ENCODE measurements at regions not wholly inside any gene's neighbourhood (a gene's known extent, or its start where the extent isn't known, plus 50 kb on each side); places are given as distances from the start of the nearest gene placed in this dataset.

DNA sequence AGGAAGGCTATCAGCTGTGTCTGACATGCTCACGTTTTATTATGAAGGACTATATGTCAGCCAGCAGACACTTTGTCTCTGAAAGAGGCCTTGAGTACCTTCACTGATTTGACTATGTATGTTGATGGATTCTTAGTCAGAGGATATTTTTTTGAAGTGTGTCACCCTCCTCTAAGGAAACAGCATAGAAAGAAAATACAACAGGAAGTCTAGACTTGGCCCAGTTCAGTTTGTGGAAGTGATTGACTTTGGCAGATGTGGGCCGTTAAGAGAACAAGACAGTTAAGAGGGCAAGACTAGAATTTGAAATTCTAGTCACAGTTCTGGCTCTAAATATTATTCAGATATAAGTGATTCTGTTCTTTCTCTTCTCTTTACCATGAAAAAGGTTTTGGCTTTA lies 471.5 kb downstream of the CDH8 start:
- H3K36me3 ChIP-seq (ENCODE audit: low read depth, missing control alignments), result no peaks in the 10 kb centered on the region
- 43 to 59% methylated on average over 2 of the region's 2 CpGs for WGBS, 2 donors
- no peaks in the 10 kb centered on the region for H3K27me3 ChIP-seq
- no peak for TF ChIP-seq POLR2A (IDR thresholded peaks at IDR 0.05)
- TF ChIP-seq, protein P1, sequence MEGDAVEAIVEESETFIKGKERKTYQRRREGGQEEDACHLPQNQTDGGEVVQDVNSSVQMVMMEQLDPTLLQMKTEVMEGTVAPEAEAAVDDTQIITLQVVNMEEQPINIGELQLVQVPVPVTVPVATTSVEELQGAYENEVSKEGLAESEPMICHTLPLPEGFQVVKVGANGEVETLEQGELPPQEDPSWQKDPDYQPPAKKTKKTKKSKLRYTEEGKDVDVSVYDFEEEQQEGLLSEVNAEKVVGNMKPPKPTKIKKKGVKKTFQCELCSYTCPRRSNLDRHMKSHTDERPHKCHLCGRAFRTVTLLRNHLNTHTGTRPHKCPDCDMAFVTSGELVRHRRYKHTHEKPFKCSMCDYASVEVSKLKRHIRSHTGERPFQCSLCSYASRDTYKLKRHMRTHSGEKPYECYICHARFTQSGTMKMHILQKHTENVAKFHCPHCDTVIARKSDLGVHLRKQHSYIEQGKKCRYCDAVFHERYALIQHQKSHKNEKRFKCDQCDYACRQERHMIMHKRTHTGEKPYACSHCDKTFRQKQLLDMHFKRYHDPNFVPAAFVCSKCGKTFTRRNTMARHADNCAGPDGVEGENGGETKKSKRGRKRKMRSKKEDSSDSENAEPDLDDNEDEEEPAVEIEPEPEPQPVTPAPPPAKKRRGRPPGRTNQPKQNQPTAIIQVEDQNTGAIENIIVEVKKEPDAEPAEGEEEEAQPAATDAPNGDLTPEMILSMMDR (IDR thresholded peaks at IDR 0.05), result no peak
- H3K4me1 ChIP-seq, result no peaks in the 10 kb centered on the region
- intact Hi-C loops (cut with DNase I; ENCODE audit: low total_unique reads), result no loop called here
- H3K9me3 ChIP-seq, result no peaks in the 10 kb centered on the region
- H3K4me3 ChIP-seq, result no peak overlapping the region
- H3K27ac ChIP-seq, result no peak overlapping the region
- no peak for DNase-seq

DNA sequence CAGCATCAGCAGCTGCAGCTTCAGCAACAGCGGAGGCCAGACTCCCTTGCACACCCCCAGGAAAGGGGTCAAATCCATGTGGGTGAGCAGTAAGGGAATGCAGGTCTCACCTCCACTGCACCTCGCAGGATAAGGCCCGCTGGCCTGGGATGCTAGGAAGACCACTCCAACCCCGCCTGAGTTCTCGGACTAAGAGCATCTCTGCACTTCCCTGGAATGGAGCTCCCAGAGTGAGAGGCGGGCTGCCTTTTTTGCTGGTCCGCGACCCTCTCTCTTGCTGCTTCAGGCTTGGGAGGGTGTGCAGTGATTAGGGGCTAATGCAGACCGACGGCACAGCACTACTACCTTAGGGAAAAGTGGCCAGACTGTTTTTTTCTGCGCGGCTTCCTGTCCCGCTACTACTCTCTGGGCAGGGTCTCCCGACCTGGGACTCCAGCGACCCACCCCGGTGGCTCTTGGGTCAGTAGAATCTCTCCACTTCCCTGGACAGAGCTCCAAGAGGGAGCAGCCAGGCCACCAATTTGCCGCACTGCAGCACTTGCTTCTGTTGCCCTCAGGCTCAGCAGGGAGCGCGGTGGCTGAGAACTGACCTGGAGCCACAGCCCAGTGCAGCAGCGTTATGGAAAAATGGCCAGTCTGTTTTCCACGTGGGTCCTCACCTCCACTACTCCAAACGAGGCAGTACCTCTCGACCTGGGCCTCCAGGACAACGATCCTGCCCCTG lies 480.4 kb downstream of the CDH8 start:
- Histone ChIP-seq H3K4me3 (no peak overlapping the region), H3K36me3 (ENCODE audit: low read depth, missing control alignments) (no peaks in the 10 kb centered on the region), H3K27ac (no peak overlapping the region), H3K27me3 (no peaks in the 10 kb centered on the region), H3K9me3 (no peaks in the 10 kb centered on the region), H3K4me1 (no peaks in the 10 kb centered on the region)
- no peak for DNase-seq
- intact Hi-C loops (cut with DNase I; ENCODE audit: low total_unique reads), result no loop called here
- WGBS, 2 donors, result 64 to 76% methylated on average over 10 to 24 of the region's 24 CpGs
- TF ChIP-seq, protein P1 (IDR thresholded peaks at IDR 0.05), result no peak
- TF ChIP-seq POLR2A (IDR thresholded peaks at IDR 0.05), result no peak

- no peaks in the 10 kb centered on the region for H3K27me3 ChIP-seq
- no peak overlapping the region for H3K27ac ChIP-seq
- DNase-seq, result no peak
- 22 to 34% methylated on average over 2 of the region's 2 CpGs for WGBS, 2 donors
- intact Hi-C loops (cut with DNase I; ENCODE audit: low total_unique reads), result no loop called here
- no peaks in the 10 kb centered on the region for H3K36me3 ChIP-seq (ENCODE audit: low read depth, missing control alignments)
- H3K4me1 ChIP-seq, result no peaks in the 10 kb centered on the region
- no peak overlapping the region for H3K4me3 ChIP-seq
- no peaks in the 10 kb centered on the region for H3K9me3 ChIP-seq
- TF ChIP-seq POLR2A (IDR thresholded peaks at IDR 0.05), result no peak
- TF ChIP-seq, protein P1 (IDR thresholded peaks at IDR 0.05), result no peak
These were observed 486.9 kb downstream of the CDH8 start for GRCh38 chr16:61549327-61549726.

DNA sequence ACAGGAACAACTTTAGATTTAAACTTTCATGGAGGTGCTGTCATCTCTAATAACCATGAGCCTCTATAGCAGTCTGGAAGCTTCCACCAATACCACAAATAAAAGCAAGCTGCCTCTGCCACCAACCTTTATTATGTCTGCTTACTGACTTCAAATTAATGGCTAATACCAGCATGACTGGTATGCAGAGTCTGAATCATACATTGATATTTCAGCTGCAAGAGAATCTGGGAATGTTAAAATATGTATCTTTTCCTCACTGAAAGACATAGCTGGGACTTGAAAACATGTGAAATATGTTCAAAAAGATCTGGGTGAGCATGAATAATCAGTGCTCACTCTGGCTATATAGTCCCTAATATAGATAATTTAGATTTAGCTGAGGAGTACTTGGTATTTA lies 488.6 kb downstream of the CDH8 start:
- Histone ChIP-seq H3K36me3 (ENCODE audit: low read depth, missing control alignments) (no peaks in the 10 kb centered on the region), H3K9me3 (no peaks in the 10 kb centered on the region), H3K4me1 (no peaks in the 10 kb centered on the region), H3K27ac (no peak overlapping the region), H3K27me3 (no peaks in the 10 kb centered on the region), H3K4me3 (no peak overlapping the region)
- TF ChIP-seq, protein P1 (IDR thresholded peaks at IDR 0.05), result no peak
- no peak for TF ChIP-seq POLR2A (IDR thresholded peaks at IDR 0.05)
- intact Hi-C loops (cut with DNase I; ENCODE audit: low total_unique reads), result no loop called here
- no peak for DNase-seq

GRCh38 chr16:61544165-61544564 lies 492.1 kb downstream of the CDH8 start:
- DNase-seq, result no peak
- TF ChIP-seq, protein P1 (IDR thresholded peaks at IDR 0.05), result no peak
- TF ChIP-seq POLR2A (IDR thresholded peaks at IDR 0.05), result no peak
- Histone ChIP-seq H3K4me3 (no peak overlapping the region), H3K36me3 (ENCODE audit: low read depth, missing control alignments) (no peaks in the 10 kb centered on the region), H3K9me3 (no peaks in the 10 kb centered on the region), H3K4me1 (no peaks in the 10 kb centered on the region), H3K27me3 (no peaks in the 10 kb centered on the region), H3K27ac (no peak overlapping the region)
- intact Hi-C loops (cut with DNase I; ENCODE audit: low total_unique reads), result no loop called here
- WGBS, 2 donors, result 68 to 74% methylated on average over 2 of the region's 2 CpGs

Data from testis (tissue), 2 donors.